Hematopoietic multipotent progenitor cell treated with erythropoietin and hydrocortisone succinate and interleukin-3 and kit ligand, for 15 days (in vitro differentiated cells): ENCODE measurements at regions not wholly inside any gene's neighbourhood (a gene's known extent, or its start where the extent isn't known, plus 50 kb on each side); places are given as distances from the start of the nearest gene placed in this dataset.

Experiments
- DNase-seq: peaks from one replicate; pipeline ENCODE4 v3.0.0-alpha.2; 2015; ENCODE audit warnings: low spot score

DNA sequence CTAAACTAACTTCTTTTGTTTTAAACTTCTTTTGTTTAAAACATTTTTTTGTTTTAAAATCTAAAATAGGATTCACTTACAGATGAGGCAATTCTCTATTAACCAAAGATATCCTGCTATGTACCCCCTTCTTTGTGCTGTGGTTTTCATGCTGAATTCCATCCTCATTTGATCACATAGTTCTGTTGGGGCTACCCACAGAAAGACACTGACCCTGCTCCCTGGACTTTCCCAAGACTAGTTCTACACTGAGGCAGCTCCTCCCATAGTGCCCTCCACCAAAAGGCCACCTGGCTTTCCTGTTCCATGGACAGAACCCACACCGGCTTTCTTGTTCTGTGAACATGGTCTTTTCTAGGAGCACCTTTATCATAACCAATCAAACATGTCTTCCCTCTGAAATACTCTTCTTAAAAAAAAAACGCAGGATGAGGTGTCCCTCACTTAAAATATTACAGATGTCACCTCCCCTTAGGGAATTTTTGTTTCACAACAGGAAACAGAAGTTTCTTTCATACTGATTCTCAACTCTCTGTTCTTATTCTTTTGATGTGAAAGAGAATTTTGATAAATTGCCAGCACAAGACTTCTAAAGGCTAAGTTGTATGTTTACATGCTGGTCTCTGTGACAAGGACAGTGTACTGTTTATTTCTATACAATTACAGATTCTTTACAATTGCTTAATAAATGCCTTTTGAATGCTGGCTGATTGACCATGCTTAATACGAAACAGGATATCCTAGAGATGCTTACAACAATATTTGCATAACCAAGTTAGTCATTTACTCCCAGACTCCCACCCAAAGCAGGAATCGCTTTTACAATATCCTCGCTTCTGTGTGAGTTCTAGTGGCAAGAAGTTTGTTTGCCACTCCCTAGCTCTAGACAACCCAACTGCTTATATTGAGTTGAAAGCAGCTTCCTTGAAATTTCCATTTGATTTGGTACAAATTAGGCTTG is 300.4 kb downstream of the DTWD2 start:
- DNase-seq = no peak

DNA sequence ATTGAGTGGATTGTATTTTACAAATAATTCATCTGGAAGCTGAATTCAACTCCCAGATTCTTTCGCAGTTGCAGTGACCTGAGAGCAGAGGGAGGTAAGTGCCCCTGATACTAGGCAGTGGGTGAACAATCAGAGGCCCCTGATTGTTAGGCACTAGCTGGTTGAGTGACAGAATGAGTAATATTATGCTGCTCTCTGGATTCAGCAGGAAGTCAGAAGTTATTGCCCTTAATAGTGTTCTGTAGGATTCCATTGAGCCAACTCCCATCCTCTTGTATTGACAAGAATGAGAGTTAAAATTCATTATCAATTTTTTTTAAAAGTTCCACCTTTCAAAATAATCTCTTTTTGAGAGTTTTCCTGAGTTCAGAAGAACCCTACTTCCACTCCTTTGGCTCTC is 301.2 kb downstream of the DTWD2 start:
- DNase-seq = no peak

DNA sequence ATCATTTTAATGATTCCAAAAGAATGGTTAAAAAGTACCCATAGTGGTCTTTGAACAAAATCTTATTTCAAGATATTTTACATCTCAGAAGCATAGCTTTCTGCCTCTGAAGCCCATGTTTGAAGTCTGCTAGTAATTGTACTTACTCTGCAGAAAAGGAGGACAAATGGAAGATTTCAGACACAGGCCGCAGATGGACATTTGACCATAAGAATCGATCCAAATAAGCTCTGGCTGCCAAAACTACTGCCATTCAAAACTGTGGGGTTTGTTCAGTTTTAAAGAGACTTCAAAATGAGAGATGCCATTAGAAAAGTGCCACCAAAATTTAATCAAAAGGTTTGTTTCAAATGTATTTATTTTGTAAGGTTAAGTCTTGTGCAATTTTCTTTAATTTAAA is 306.7 kb downstream of the DTWD2 start:
- DNase-seq = no peak

DNA sequence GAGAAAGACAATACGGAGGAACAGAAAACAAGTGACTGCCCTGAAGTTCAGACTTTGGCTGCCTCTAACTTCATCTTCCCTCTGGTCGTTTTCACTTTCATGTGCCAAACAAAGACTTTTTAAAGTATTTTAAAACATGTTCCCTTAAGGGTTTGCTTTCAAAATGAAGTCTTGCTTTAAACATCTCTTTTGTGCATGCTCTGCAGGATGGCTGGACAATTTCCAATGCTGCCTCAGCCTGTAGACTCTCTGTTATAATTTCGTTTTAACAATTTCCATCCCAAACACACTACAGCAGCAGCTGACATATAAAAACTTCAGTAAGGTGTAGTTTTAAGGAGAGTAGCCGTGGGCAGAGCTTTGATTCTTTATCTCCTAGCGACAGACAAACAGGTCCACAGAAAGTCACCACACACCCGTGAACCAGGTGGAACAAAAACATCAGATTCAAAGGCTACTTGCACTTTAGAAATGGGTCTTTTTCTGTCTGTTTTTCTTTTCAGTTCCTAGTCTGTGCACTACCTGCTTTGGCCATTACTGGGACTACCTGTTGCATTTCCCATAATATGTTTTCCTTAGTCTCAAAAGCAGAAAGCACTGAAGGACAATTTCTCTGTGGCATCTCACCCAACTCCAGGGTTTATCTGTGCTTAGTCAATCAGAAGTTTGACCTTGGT is 308.9 kb downstream of the DTWD2 start:
- no peak for DNase-seq

DNA sequence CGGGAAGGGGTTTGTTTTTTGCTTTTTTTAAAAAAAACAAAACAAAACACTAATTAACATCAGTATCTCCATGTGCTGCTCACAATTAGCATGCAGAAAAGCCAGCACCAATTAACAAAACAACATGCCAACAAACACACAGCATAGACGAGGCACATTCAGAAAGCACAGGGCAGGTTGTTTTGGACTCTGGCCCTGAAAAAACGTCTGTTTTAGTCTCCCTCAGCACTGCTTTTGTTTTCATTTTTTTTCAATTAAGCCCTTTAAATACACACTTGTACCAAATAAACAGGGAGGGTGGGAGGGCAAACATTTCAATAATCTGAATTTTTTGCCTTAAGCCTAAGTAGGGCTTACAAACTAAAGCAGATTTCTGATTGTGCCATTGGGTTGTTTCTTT is 309.6 kb downstream of the DTWD2 start:
- DNase-seq = no peak

DNA sequence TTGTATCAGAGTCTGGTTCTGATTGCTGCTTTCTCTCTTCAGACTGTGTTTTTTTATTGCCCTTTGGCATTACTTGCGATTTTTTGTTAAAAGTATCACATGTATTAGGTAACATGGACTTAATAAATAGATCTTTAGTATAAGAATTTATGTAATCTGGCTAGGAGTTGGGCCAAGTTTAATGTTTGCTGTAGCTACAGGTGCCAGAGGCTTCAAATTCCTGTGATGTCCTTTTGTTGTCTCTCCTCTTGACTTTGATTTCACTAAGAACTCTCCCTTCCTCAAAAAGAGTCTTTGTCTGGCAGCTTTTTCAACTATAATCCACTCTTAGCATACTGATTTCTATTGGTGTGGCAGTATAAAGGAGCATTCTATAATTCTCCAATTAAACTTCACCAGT is 313.1 kb downstream of the DTWD2 start:
- no peak for DNase-seq

DNA sequence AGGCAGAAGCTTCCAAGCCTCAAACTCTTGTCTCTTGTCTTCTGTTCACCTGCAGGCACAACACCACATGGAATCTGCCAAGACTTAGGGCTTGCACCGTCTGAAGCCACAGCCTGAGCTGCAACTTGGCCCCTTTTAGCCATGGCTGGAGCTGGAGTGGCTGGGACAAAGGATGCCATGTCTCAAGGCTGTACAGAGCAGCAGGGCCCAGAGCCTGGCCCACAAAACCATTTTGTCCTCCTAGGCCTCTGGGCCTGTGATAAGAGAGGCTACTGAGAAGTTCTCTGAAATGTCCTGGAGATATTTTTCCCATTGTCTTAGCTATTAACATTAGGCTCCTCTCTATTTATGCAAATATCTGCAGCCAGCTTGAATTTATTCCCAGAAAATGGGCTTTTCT is 330.8 kb downstream of the DTWD2 start:
- DNase-seq = no peak

DNA sequence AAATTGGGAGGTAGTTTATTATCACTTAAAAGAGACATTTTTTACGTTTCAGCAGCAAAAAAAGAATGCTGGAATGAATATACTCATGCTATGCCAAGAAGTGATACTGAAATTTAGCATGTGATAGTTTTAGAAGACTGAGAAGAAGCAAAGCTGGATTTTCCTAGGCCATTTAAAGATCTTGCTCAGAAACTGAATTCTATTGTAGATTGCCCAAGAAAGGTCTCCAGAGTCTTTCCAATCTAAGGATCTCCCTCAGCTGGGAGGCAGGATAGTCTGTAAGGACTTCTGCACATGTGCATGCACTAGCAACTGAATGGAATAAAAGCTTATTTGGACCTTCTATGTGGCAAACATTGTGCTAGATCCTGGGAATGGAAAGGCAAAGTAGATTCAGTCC is 334.5 kb downstream of the DTWD2 start:
- no peak for DNase-seq

DNA sequence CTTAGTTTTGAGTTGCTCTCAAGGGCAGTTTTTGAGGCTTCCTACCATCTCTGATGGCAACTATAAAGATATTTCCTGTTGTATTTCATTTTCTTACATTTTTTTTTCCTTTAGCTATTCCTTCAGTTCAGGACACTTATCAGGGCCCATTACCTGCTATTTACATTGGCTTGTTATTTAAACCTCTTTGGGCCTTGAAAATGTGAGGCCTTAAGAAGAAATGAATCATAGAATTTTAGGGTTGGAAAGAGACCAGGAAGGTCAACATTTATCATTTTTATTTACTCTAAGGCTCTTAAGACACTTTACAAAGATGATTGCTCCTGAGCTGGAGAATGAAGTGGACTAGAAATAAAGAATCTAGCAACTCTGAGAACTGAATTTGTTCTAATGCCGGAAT is 335.2 kb downstream of the DTWD2 start:
- DNase-seq = no peak

DNA sequence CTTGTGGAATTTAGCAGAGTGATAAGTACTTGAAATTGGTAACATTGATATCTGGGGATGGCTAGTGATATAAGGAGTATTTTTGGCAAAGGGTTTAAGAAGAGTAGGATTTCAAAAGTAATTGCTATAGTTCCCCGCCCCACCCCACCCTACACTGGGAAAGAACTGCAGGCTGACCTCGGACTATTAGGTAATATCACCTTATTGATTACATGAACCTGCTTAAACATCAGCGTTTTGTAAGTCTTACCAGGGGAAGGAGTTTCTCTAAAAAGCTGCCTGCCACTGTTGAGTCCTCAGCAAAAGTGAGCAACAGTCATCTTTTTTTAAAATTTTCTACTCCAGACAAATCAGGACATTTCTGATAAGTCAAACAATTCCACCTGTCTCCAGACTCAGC is 337.3 kb downstream of the DTWD2 start:
- DNase-seq = no peak

DNA sequence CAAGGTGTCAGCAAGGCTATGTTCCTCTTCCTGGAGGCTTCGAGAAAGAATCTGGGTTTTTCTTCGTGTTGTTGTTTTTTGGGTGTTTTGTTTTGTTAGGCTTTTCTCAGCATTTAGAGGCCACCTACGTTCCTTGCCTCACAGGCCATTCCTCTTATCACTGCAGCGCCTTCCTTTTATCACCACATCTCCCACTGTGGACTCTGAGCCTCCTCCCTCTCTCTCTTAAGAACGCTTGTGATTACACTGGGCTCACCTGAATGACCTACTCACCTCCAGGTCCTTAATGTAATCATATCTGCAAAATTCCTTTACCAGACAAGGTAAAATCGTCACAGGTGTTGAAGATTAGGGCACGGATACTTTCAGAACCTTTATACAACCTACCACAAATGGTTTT is 340.8 kb downstream of the DTWD2 start:
- no peak for DNase-seq

DNA sequence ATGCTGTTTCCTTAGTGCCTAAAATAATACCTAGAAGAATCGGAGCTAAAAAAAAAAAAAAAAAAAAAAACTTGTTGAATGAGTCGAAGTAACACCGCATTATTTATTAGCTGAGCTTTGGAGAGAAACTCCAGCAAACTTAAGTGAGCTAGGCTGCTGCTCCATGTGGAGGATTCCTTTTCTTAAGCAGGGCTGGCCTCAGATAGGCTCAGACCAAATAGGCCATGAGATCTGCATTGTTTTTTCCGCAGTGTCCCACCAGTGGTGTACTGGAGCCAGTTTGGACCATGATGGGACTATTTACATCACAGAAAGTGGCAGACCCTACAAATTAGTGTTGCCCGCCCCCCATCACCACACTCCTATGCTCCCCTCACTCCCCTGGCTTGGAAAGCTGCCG is 341.4 kb downstream of the DTWD2 start:
- no peak for DNase-seq

DNA sequence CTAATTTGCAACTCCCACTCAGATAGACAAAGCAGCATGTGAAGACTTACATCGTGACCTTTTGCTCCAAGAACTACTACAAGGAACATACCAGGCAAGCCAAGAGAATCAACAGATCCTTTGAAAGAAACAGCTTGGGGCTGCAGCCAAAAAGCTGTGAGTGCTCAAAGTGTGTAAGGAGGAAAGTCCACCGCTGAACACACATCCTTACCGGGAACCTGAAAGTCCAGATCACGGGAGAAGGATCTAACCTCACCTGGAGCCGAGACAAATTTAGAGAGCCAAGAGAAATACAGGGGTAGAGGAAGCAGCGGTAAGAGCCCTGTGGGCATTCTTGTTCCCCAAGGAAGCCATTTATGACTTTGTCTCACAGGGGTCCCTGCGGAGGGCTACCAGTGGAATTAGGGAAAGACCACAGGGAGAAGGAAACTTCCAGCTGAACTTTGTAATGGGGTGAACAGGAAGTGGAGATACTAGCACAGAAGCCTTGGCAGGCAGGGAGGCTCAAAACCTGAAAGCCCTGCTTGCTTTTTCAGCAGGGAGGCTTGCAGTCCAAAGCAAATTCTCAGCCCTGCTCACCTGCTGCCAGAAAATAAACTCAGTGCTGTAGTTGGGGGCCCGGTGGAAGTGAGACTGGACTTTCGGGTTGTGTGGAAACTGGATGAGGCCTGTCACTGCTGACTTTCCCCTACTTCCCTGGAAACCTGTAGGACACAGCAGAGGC is 350.2 kb downstream of the DTWD2 start:
- DNase-seq = no peak

DNA sequence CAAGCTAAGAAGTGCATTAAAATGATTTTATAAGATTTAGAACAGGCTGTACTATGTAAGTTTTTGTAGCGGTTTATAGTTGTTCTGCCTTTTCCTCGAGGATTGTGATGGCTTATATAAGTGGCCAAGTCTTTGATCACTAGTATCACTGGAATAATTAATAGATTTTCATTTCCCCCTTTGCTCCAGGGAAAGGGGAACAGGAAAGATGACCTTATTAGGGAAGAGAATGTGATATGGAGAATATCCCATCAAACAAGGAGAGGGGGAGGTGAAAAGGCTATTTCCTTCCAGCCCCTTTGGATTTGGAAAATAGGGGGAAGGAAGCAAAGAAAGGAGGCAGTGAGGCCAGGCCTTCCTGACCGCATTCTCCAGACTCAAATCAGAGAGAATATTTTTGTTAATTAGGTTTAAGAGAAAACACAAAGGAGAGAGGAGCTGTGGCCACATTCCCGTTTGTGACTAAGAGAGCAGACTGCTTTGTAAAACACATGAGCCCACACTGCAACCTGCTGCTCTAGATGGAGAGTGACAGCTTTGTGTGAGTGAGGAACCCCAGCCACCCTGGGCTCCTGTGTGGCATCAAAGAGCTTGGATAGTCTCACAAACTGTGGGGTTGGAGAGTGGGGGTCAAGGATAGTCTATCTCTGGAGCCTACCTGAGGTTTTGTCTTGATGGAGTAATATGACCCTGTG is 359.5 kb downstream of the DTWD2 start:
- DNase-seq = no peak

DNA sequence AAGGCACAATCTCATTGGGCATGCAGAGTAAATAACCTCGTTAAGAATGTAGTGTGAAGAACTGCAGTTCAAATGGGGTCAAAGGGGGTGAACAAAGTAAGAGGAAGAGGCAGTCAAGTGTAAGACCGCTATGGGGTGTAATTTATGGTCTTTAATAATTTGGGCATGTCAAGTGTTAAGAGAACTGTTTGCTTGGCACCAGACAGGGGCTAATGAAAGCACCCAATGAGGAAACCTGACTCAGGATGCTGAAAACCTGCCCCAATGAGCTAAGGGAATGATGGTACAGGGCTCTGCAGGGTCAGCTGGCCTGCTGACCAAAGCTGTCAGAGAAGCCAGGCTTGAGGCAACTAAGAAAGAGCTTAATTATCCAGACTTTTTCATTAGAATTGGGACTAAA is 368.1 kb downstream of the DTWD2 start:
- DNase-seq = no peak

DNA sequence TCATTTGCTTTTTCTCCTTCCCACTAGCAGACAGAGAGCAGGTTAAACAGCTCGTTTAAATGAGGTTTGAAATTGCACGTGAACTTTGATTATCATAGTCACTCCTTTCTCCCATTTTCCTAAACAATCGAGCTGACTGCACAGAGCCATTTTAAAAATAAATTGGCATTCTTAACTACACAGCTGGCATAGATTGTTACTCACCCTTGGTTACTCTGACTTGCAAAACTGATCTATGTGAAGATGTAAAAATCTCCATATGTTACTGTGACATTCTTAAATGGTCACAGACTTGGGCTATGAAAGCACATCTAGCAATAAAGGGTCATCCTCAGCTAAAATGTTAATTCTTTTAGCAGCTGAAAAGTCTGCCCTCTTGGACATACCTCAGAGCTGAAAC is 368.5 kb downstream of the DTWD2 start:
- no peak for DNase-seq

DNA sequence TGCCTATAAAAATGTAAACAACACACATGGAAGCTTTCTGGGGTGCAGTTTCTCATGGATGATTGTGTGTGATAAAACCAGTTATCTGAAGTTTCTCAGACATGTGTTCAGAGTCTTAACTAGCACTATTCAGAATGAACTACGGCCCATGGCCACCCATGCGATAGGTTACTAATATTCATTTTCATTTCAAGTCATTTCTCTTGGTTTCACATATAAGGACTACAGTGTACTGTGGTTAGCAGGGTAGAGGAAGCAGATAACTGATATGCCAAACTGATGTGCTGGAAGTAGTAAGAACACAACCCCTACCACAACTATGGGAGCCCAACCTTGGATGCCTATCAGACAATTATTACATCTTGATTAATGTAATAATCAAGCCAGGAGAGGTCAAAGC is 372.1 kb downstream of the DTWD2 start:
- no peak for DNase-seq

DNA sequence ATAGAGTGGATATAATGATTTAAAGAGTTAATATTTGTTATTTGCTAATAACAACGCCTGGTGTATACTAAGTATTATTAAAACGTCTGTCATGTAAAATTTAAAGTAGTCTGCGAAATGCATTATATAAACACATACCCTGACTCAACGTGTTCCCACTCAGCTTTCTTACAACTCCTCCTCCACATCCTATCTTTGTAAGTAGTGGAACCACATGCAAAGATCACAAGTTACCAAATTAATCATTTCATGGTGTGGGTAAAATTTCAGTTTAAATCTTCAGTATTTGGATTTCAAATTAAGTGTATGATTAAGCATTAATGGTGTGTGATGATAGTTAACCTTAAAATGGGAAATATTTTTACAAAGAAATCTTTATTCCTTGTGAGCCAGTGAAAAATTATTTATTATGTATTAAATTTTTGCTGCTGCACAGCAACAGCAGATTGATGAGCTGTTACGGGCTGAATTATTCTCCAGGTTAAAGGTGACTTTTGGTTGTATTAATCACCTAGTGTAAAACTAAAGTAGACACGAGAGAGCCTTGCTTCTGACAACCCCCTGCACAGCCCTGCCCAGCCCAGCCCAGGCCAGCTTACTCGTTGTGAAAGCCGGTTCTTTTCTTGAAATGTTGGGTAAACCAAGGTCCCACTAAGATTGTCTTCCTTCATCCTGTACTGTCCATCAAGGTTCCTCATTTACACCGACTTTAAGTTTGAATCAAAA is 373.5 kb downstream of the DTWD2 start:
- DNase-seq = no peak

DNA sequence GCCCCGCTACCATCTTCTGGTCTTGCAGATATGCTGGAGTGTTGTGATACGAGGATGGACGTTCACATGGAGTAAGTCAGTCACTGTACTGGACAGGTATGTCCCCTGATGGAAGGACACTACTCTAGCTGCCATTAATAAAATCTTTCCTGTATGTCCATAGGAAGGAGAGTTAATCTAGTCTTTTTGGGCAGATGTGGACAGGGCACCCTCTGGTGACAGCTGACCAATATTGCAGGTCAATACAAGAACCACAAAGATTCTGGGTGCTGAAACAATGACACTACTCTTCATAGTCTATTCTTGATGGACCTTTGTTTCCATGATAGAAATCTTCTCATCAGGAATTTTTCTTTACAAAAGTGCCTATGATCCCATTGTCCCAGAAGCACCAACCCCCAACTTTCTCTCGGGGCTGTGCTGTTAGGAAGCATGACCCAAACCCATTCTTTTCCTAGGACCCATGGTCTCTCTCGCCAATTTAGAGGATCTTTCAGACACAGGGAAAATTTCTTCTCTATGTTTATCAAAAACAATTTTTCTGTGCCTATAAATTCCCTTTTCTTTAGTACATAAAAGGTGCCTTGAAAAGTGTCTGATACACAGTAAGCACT is 376.9 kb downstream of the DTWD2 start:
- no peak for DNase-seq

DNA sequence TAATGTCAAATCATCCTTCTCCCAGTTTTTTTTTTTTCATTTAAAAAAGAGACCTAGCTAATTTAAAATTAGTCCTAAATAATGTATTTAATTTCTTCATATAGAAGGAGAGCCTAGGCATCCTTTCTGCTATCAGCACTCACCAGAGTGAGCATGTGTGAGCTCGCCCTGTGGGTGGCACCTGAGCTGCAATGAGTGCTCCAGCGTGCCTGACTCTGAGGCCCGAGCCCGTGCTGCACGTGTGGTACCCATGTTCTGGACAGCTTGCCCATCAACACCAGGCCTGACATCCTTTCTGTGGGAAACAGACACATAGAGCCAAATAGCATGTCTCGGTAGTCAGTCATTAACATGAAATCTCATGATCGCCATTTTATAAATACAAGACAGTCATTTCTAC is 381.4 kb downstream of the DTWD2 start:
- DNase-seq = no peak

DNA sequence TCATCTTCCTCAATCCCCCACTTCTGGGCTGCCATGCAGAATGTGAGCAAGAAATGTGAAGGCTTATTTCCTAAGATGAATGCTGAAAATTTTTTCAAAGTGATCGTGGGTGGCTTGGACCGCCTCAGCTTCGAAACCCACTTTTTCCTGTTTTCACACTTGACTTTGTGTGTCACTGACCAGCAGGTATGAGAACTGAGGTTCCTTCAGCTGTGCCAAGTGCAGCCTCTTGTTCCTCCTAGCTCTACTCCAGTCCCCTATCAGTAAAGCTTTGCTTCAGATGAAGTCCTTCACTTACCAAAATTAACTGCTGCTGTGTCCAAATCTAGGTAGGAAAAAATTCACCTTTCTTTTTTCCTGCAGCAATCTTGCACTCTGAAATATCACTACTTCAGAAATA is 382.6 kb downstream of the DTWD2 start:
- DNase-seq = no peak
